Liver (tissue), 8 donors: ENCODE measurements at regions not wholly inside any gene's neighbourhood (a gene's known extent, or its start where the extent isn't known, plus 50 kb on each side); places are given as distances from the start of the nearest gene placed in this dataset.

Experiments
- DNase-seq: peaks from one replicate; pipeline ENCODE4 v3.0.0-alpha.2; 2017; ENCODE audit warnings: low spot score
- H3K27ac ChIP-seq, 2 donors: one replicate each; pipeline ENCODE4 v1.7.0; 2013; ENCODE audit warnings: inconsistent platforms in 2 of 2, low read length in 2 of 2, control low read depth in 1 of 2, low read depth in 1 of 2, mild to moderate bottlenecking in 1 of 2
- H3K27me3 ChIP-seq, 4 donors: one replicate each; pipeline versions ENCODE4 v1.6.1 to v1.7.0; 2013; ENCODE audit warnings: low read length in 3 of 4, inconsistent platforms in 1 of 4, mild to moderate bottlenecking in 1 of 4, moderate library complexity in 1 of 4; ENCODE audit not compliant: control insufficient read depth in 4 of 4, insufficient read depth in 4 of 4
- H3K36me3 ChIP-seq, 4 donors: one replicate each; pipeline versions ENCODE4 v1.6.1 to v1.7.0; 2013; ENCODE audit warnings: low read length in 3 of 4, mild to moderate bottlenecking in 3 of 4, low read depth in 1 of 4, moderate library complexity in 1 of 4; ENCODE audit not compliant: control insufficient read depth in 4 of 4, insufficient read depth in 3 of 4
- H3K4me1 ChIP-seq, 4 donors: one replicate each; pipeline versions ENCODE4 v1.6.1 to v1.7.0; 2013; ENCODE audit warnings: low read length in 3 of 4, mild to moderate bottlenecking in 3 of 4, moderate library complexity in 1 of 4; ENCODE audit not compliant: control insufficient read depth in 4 of 4, insufficient read depth in 4 of 4
- H3K4me3 ChIP-seq, 3 donors: one replicate each; pipeline versions ENCODE4 v1.6.1 to v1.7.0; 2013; ENCODE audit warnings: low read length in 3 of 3, control low read depth in 1 of 3, low read depth in 1 of 3, mild to moderate bottlenecking in 1 of 3
- H3K9ac ChIP-seq, 2 donors: one replicate each; pipeline ENCODE4 v1.7.0; 2013; ENCODE audit warnings: low read length in 2 of 2, mild to moderate bottlenecking in 2 of 2, moderate library complexity in 2 of 2, control low read depth in 1 of 2, low read depth in 1 of 2
- H3K9me3 ChIP-seq, 4 donors: one replicate each; pipeline versions ENCODE4 v1.6.1 to v1.7.0; 2013; ENCODE audit warnings: low read length in 3 of 4; ENCODE audit not compliant: control insufficient read depth in 4 of 4
- FOXA2 ChIP-seq: IDR thresholded peaks from 2 replicates; pipeline ENCODE4 v1.6.1; 2016; ENCODE audit warnings: antibody characterized with exemption
- GABPA ChIP-seq, 2 donors: IDR thresholded peaks in 1 of 2; conservative IDR thresholded peaks in 1 of 2; 2 replicates each; pipeline ENCODE4 v1.6.1; 2016; ENCODE audit warnings: antibody characterized with exemption in 2 of 2, mild to moderate bottlenecking in 1 of 2, moderate library complexity in 1 of 2
- HNF4A ChIP-seq, 2 donors: conservative IDR thresholded peaks; 2 replicates each; pipeline ENCODE4 v1.6.1; 2016; ENCODE audit warnings: antibody characterized with exemption in 2 of 2, mild to moderate bottlenecking in 2 of 2
- HNF4G ChIP-seq: IDR thresholded peaks from 2 replicates; pipeline ENCODE4 v1.6.1; 2016; ENCODE audit warnings: antibody characterized with exemption
- JUND ChIP-seq, 2 donors: IDR thresholded peaks; 2 replicates each; pipeline ENCODE4 v1.6.1; 2016; ENCODE audit warnings: antibody characterized with exemption in 2 of 2
- RAD21 ChIP-seq, 2 donors: IDR thresholded peaks; 2 replicates each; pipeline ENCODE4 v1.6.1; 2016; ENCODE audit warnings: antibody characterized with exemption in 2 of 2, mild to moderate bottlenecking in 2 of 2
- WGBS: extraction: QIAGEN DNeasy Blood & Tissue Kit; methylation state at CpG from one replicate; pipeline ENCODE4 v1.1.7; 2013; 5-methylcytosine and 5-hydroxymethylcytosine counted together
- TF ChIP-seq, protein P1 (sequence below): fragments of 150-350 bp; IDR thresholded peaks from 2 replicates; pipeline ENCODE4 v1.5.1; 2017; ENCODE audit warnings: improper control_type of control experiment, low read depth, low read length; ENCODE audit not compliant: missing input control
- TF ChIP-seq, protein P2 (sequence below): IDR thresholded peaks from 2 replicates; pipeline ENCODE4 v1.6.1; 2016; ENCODE audit warnings: antibody characterized with exemption
- TF ChIP-seq, protein P3 (sequence below): IDR thresholded peaks from 2 replicates; pipeline ENCODE4 v1.6.1; 2016; ENCODE audit warnings: antibody characterized with exemption
- TF ChIP-seq, protein P4 (sequence below): IDR thresholded peaks from 2 replicates; pipeline ENCODE4 v1.6.1; 2016; ENCODE audit warnings: antibody characterized with exemption
- donor health status: healthy.
- donor health status: healthy.
- donor health status: healthy.
- donor health status: healthy.
- donor health status: healthy.

DNA sequence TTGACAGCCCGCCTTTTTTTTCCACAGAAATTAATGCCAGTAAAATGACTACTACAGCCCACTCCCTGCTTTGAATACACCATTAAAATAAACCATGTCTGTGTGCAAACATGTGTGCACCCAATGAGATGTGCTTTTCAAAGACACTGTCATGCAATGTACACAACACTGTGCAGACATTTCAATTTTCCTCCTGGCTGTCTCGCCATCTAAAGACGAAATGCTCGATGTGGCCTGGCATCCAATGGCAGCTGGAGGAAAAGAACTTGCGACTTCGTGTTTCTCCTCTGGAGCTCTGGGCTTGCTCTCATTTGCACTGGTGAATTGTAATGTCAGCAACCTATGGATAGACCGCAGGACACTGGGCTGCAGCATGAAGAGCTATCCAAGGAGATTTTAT lies 147.0 kb upstream of the NAV2 start:
- Histone ChIP-seq H3K4me3 (no peak overlapping the region), H3K36me3 (no peaks in the 10 kb centered on the region), H3K9ac (no peak overlapping the region), H3K27ac (no peak overlapping the region), H3K9me3 (no peaks in the 10 kb centered on the region), H3K4me1 (peaks cover 0 to 4% (median 2%) of the 10 kb centered on the region in 4 donors), H3K27me3 (no peaks in the 10 kb centered on the region)
- no peak for DNase-seq
- TF ChIP-seq HNF4A (conservative IDR thresholded peaks at IDR 0.05), result no peak
- TF ChIP-seq HNF4G, result no peak
- no peak for TF ChIP-seq GABPA (IDR thresholded peaks at IDR 0.05 in 1 of 2, conservative IDR thresholded peaks at IDR 0.05 in 1 of 2)
- TF ChIP-seq, protein P1, sequence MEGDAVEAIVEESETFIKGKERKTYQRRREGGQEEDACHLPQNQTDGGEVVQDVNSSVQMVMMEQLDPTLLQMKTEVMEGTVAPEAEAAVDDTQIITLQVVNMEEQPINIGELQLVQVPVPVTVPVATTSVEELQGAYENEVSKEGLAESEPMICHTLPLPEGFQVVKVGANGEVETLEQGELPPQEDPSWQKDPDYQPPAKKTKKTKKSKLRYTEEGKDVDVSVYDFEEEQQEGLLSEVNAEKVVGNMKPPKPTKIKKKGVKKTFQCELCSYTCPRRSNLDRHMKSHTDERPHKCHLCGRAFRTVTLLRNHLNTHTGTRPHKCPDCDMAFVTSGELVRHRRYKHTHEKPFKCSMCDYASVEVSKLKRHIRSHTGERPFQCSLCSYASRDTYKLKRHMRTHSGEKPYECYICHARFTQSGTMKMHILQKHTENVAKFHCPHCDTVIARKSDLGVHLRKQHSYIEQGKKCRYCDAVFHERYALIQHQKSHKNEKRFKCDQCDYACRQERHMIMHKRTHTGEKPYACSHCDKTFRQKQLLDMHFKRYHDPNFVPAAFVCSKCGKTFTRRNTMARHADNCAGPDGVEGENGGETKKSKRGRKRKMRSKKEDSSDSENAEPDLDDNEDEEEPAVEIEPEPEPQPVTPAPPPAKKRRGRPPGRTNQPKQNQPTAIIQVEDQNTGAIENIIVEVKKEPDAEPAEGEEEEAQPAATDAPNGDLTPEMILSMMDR, result no peak
- no peak for TF ChIP-seq JUND (IDR thresholded peaks at IDR 0.05)
- TF ChIP-seq, protein P2, sequence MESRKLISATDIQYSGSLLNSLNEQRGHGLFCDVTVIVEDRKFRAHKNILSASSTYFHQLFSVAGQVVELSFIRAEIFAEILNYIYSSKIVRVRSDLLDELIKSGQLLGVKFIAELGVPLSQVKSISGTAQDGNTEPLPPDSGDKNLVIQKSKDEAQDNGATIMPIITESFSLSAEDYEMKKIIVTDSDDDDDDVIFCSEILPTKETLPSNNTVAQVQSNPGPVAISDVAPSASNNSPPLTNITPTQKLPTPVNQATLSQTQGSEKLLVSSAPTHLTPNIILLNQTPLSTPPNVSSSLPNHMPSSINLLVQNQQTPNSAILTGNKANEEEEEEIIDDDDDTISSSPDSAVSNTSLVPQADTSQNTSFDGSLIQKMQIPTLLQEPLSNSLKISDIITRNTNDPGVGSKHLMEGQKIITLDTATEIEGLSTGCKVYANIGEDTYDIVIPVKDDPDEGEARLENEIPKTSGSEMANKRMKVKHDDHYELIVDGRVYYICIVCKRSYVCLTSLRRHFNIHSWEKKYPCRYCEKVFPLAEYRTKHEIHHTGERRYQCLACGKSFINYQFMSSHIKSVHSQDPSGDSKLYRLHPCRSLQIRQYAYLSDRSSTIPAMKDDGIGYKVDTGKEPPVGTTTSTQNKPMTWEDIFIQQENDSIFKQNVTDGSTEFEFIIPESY, result no peak
- 95% methylated on average over 7 of the region's 7 CpGs for WGBS

DNA sequence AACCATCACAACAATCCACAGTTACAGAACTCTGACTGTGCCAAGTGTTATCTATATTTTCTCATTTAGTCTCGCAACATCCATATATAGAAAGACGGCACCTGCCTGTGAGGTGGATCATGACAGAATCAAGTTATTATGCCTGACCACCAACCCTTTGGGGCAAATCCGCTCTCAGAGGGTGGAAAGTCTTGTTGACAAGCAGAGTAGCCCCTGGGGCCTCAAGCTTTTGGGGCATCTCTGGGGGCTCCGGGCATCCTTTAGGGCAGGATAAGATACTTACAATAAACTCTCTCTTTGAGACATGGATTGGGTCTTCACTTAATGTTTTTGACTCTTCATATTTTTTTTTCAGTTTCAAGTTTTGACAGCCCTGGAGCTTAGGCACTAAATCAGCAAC lies 150.5 kb upstream of the NAV2 start:
- H3K4me1 ChIP-seq, result peaks cover 1 to 13% (median 11%) of the 10 kb centered on the region in 4 donors
- H3K9me3 ChIP-seq, result no peaks in the 10 kb centered on the region
- H3K4me3 ChIP-seq, result no peak overlapping the region
- TF ChIP-seq FOXA2, result no peak
- TF ChIP-seq, protein P3, sequence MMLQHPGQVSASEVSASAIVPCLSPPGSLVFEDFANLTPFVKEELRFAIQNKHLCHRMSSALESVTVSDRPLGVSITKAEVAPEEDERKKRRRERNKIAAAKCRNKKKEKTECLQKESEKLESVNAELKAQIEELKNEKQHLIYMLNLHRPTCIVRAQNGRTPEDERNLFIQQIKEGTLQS, result no peak
- TF ChIP-seq HNF4A (conservative IDR thresholded peaks at IDR 0.05), result no peak
- TF ChIP-seq, protein P4, sequence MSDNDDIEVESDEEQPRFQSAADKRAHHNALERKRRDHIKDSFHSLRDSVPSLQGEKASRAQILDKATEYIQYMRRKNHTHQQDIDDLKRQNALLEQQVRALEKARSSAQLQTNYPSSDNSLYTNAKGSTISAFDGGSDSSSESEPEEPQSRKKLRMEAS, result no peak
- TF ChIP-seq HNF4G, result no peak
- H3K9ac ChIP-seq, result no peak overlapping the region
- 97% methylated on average over 4 of the region's 4 CpGs for WGBS
- no peaks in the 10 kb centered on the region for H3K36me3 ChIP-seq
- H3K27me3 ChIP-seq, result no peaks in the 10 kb centered on the region
- H3K27ac ChIP-seq, result no peak overlapping the region
- DNase-seq, result no peak

DNA sequence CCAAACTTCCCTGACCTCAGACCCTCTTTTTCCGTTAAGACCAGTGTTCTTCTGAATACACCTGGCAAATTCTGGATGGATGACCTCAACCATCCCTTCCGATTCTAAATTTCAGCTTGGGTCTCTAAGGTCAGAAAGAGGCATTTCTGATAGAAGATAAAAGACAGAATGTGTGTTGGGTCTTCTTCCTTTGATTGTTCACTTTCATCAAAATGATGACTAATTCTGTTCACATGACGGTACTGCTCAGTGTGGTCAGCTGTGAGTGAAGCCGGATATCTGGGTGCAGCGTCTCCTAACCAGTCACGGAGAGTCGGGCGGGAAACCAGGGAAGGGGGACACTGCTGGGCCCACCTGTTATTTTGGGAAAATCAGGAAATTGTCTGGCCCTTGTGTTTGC lies 151.6 kb upstream of the NAV2 start:
- Histone ChIP-seq H3K4me3 (no peak overlapping the region), H3K9ac (no peak overlapping the region), H3K27ac (no peak overlapping the region), H3K27me3 (no peaks in the 10 kb centered on the region), H3K4me1 (peaks cover 1 to 20% (median 18%) of the 10 kb centered on the region in 4 donors), H3K9me3 (no peaks in the 10 kb centered on the region), H3K36me3 (no peaks in the 10 kb centered on the region)
- no peak for DNase-seq
- TF ChIP-seq RAD21 (IDR thresholded peaks at IDR 0.05) (no peak), JUND (IDR thresholded peaks at IDR 0.05) (peak in 1 of 2 donors; percentile 15)
- WGBS, result 80% methylated on average over 8 of the region's 8 CpGs
